H54 (cell line): ENCODE measurements at regions not wholly inside any gene's neighbourhood (a gene's known extent, or its start where the extent isn't known, plus 50 kb on each side); places are given as distances from the start of the nearest gene placed in this dataset.

ENCODE experiments used
- DNase-seq: peaks from one replicate; pipeline ENCODE4 v3.0.0; 2011; ENCODE audit warnings: low spot score, mixed read lengths; ENCODE audit not compliant: insufficient read length
- FAIRE-seq: peaks from 3 replicates; lab custom pipeline; 2011; peaks lifted over from hg19 to GRCh38; lab: Jason Lieb, UNC
- POLR2A ChIP-seq: IDR thresholded peaks from 2 replicates; pipeline ENCODE4 v1.6.1; 2011; ENCODE audit warnings: low read depth, mild to moderate bottlenecking, low read length

- no peak for TF ChIP-seq POLR2A
- FAIRE-seq (no peak), DNase-seq (no peak)
Observed at GRCh38 chrX:95029571-95029970, 1355.6 kb downstream of the FAM133A start.

DNA sequence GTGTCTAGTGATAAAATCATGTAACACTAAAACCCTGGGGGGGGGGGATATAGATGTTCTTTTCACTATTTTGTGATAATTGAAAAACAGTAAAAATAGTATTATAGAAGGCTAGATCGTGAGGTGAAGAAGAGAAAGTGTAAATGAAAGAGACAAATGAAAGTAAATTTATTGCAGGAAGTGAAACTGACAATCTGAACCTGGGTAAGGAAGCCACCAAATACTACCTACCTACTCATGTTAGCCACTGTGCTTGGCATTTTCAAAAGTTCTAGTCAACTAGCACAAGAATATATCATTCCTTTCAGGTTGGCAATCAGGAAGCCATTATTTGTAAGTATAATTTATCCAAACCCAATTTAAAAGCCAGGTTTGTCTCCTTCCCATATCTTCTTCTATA lies 1366.1 kb downstream of the FAM133A start:
- DNase-seq = no peak
- TF ChIP-seq POLR2A = no peak
- FAIRE-seq = no peak

DNA sequence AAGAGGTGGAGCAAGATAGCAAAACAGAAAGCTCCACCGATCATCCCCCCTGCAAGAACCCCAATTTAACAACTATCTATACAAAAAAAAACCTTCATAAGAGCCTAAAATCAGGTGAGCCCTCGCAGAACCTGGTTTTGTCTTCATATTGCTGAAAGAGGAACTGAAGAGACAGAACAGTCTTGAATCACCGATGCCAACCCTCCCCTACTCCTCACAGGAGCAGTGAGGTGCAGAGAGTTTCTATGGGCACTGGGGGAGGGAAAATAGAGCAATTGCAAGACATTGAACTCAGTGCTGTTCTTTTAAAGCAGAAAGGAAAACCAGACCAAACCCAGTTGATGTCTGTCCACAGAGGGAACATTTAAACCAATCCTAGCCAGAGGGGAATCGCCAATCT lies 1370.3 kb downstream of the FAM133A start:
- TF ChIP-seq POLR2A = no peak
- no peak for DNase-seq
- FAIRE-seq = no peak

GRCh38 chrX:95055991-95056390 lies 1382.0 kb downstream of the FAM133A start:
- FAIRE-seq (no peak), DNase-seq (no peak)
- no peak for TF ChIP-seq POLR2A

- no peak for FAIRE-seq
- DNase-seq = no peak
- TF ChIP-seq POLR2A = no peak
Observed at GRCh38 chrX:95056901-95057300, 1382.9 kb downstream of the FAM133A start.

- no peak for TF ChIP-seq POLR2A
- FAIRE-seq (no peak), DNase-seq (no peak)
Observed at GRCh38 chrX:95057341-95057740, 1383.3 kb downstream of the FAM133A start.

GRCh38 chrX:95058815-95059214 lies 1384.8 kb downstream of the FAM133A start:
- DNase-seq (peak; percentile 6), FAIRE-seq (no peak)
- TF ChIP-seq POLR2A = no peak

DNA sequence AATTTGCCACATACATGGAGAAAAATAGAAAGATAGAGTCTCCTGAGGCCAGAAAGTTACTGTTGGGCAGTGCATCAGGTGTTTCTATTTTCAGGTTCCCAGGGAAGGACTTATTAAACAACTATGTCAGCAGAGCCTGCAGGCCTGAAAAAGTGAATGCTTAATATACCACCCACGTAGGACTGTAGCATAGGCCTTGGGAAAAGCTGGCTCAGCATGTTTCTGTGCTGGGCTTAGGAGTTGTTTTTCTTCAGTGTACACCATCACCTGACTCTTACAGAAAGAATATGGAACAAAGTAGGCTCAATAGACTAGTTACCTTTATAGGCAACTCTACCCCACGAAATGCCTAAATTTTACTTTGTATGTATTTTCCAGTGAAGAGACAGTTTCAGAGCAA lies 1385.9 kb downstream of the FAM133A start:
- FAIRE-seq (no peak), DNase-seq (no peak)

GRCh38 chrX:95063554-95063953 lies 1389.5 kb downstream of the FAM133A start:
- TF ChIP-seq POLR2A = no peak
- peak; percentile 77 for FAIRE-seq
- DNase-seq = no peak

More for the DNA sequence above, 1385.9 kb downstream of the FAM133A start:
- TF ChIP-seq POLR2A = no peak

DNA sequence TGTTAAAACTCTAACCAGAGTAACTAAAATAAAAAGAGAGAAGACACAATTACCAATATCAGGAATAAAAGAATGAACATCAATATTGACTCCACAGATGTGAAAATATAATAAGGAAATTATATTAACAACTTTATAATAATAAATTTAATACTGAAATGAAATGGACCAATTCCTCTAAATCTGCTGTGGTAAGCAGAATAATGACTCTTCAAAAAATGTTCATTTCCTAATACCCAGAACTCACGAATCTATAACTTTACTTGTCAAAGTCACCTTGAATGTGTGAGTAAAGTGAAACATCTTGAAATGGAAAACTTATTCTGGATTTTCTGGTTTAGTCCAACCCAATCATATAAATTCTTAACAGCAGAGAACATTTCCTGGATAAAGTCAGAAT lies 1391.1 kb downstream of the FAM133A start:
- TF ChIP-seq POLR2A = no peak
- DNase-seq (no peak), FAIRE-seq (no peak)

- no peak for FAIRE-seq
- TF ChIP-seq POLR2A = no peak
- DNase-seq = no peak
Observed at GRCh38 chrX:95071052-95071451, 1397.0 kb downstream of the FAM133A start.

DNA sequence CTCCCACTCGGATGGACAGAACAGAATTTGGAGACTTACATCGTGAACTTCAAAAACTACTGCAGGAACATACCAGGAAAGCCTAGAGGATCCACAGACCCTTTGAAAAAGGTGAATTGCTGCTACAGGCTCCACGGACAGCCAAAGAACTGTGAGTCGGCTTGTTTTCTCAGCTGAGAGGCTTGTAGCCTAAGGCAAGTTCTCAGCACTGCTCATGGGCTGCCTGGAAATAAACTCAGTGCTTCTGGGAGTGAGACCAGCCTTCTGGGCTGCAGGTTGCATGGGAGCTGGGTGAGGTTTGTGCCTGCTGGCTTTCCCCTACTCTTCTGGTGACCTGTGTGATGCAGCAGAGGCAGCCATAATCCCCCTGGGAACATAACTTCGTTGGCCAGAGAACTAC lies 1397.6 kb downstream of the FAM133A start:
- FAIRE-seq (no peak), DNase-seq (no peak)
- no peak for TF ChIP-seq POLR2A

DNA sequence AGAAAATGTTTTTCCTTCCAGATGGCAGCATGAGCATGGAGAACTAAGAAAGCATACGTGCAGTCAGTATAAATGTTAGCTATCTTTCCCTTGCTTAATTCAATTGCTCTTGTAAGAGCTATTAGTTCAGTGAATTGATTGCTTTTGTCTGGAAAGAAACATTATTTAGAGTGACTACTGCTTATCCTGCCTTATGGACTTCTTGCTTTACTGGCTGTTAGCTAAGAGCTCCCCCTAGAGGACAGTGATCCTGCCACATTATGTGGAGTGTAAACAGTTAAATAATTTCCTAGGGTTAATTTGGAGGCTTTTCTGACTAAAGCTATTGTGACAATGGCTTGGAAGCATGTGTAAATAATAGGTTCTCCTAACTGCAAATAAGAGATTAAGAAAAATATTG lies 1402.4 kb downstream of the FAM133A start:
- FAIRE-seq (peak; percentile 70), DNase-seq (no peak)

DNA sequence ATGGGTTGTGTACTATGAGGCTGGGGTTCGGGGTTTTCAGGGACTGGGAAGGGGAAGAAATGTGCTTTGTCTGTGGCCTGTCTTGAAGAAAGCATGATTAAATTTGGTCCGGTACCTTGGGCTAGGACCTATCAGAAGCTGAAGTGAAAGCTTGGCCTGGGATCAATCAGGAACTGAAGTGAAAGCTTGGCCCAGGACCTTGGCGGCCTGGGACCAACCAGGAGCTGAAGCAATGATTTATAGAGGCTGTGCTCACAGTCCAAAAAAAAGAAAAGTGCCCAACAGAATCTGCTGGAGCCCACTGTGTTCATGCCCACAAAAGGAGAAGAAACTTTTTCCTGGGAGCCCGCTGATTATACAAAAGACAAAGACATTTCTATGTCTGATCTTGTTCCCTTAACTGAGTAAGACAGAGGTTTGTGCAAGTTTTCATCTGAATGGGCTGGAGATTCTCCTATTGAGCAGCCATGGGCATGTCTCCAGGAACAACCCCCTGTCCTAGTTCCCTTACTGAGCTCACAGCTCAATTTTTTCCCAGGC lies 1427.9 kb downstream of the FAM133A start:
- no peak for TF ChIP-seq POLR2A
- DNase-seq (no peak), FAIRE-seq (no peak)

More for the DNA sequence above, 1402.4 kb downstream of the FAM133A start:
- no peak for TF ChIP-seq POLR2A

DNA sequence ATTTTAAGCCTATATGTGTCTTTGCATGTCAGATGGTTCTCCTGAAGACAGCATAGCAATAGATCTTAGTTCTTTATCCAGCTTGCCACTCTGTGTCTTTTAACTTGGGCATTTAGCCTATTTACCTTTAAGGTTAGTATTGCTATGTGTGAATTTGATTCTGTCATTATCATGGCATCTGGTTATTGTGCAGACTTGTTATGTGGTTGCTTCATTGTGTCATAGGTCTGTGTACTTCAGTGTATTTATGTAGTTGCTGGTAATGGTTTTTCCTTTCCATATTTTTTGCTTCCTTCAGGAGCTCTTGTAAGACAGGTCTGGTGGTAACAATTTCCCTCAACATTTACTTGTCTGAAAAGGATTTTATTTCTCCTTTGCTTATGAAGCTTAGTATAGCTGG lies 1443.5 kb downstream of the FAM133A start:
- DNase-seq = no peak
- TF ChIP-seq POLR2A = no peak
- no peak for FAIRE-seq
